H54 (cell line): ENCODE measurements at regions not wholly inside any gene's neighbourhood (a gene's known extent, or its start where the extent isn't known, plus 50 kb on each side); places are given as distances from the start of the nearest gene placed in this dataset.

Source experiments
- DNase-seq: peaks from one replicate; pipeline ENCODE4 v3.0.0; 2011; ENCODE audit warnings: low spot score, mixed read lengths; ENCODE audit not compliant: insufficient read length
- FAIRE-seq: peaks from 3 replicates; lab custom pipeline; 2011; peaks lifted over from hg19 to GRCh38; lab: Jason Lieb, UNC
- POLR2A ChIP-seq: IDR thresholded peaks from 2 replicates; pipeline ENCODE4 v1.6.1; 2011; ENCODE audit warnings: low read depth, mild to moderate bottlenecking, low read length

DNA sequence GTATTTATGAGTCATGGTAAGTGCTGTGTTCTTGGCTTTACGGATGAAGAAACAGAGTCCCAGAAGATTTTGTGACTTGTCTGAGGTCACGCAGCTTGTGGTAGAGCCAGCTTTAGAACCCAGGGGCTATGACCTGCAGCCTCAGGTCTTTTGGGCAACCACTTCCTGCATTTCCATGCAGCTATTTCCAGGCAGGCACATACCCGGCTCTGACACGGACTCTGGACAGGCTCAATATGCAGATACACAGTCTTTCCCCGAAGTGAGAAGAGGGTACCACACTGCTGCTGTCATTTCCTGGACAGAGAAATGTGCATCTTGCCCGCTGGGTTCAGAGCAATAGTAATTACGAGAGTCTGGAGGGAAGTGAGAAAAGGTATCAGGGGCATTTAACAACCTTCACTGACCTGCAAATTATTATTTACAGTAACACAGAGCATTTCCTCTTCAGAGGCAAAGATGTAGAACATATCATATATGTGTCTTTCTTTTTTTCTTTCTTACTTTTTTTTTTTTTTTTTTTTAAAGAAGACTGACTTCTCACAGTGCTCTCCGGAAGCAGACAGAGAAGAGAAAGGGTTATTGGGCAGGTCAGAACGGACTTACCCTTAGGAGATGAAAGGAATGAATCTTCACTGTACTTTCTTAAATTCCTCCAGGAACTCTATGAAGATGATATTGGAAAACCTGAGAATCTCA is 185.1 kb downstream of the CLIC5 start:
- FAIRE-seq = no peak
- no peak for DNase-seq
- no peak for TF ChIP-seq POLR2A

- FAIRE-seq (no peak), DNase-seq (no peak)
- no peak for TF ChIP-seq POLR2A
Measured at GRCh38 chr6:45829873-45830272, 185.8 kb downstream of the CLIC5 start.

DNA sequence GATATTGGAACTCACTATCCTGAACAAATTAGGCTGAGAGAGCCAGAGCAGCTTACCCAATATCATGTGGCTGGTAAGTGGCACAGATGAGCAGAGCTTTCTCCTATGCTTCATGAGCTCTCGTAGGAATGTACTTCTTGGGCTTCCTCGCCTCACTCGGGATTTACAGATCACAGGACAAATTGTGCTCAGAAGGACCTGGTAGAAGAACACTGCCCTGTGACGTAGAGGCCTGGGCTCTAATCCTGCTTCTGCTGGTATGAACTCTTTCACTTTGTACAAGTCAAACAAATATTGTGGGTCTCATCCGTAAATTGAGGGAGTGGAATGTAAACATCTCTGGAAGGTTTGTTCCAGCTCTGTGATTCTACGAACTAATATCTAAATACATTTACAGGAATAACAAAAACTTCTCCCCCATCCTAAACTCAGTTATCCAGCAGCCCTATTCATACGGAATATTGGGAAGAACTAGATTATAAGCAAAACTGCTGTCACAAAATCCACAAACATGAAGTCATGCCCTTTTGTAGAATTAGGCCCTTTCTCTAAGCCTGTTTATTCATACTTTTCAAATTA is 187.6 kb downstream of the CLIC5 start:
- FAIRE-seq (no peak), DNase-seq (no peak)
- no peak for TF ChIP-seq POLR2A

GRCh38 chr6:45822873-45823272 is 192.8 kb downstream of the CLIC5 start:
- FAIRE-seq = no peak
- DNase-seq = no peak
- no peak for TF ChIP-seq POLR2A

GRCh38 chr6:45822246-45822812 is 193.3 kb downstream of the CLIC5 start:
- no peak for FAIRE-seq

GRCh38 chr6:45818655-45819054 is 197.0 kb downstream of the CLIC5 start:
- FAIRE-seq = no peak
- no peak for DNase-seq
- TF ChIP-seq POLR2A = no peak

More at GRCh38 chr6:45822246-45822812, 193.3 kb downstream of the CLIC5 start:
- TF ChIP-seq POLR2A = no peak
- no peak for DNase-seq

- no peak for FAIRE-seq
Measured at GRCh38 chr6:45816674-45817297, 198.9 kb downstream of the CLIC5 start.

DNA sequence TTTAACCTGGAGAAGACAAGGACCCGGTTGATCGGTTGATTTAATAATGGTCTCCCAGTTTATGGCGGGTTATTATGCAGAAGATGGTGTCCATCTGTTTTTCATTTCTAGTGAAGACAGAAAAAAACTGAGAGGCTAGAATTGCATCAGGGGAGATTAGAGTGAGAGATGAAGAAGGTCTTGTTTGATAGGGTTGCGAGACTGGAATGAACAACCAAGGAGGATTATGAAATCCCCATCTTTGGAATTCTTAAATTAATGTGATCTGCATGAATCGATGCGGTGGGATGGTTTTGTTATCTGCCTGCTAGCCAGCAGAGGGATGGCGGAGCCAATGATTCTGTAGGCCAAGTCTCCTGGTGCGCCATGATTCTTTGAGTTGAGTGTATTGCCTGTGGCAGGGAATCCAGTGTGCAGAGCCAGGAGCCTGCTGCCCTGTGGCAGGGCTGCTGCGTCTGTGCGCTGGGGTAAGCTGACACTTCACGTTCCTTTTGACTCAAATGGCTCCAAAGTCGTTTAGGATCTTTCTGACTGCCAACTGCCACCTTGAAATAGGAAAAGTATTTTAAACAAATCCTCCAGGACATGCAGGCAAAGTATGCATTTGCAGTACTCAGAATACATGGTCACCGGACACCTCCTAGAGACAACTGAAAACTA is 200.1 kb downstream of the CLIC5 start:
- FAIRE-seq (no peak), DNase-seq (no peak)
- TF ChIP-seq POLR2A = no peak

More at GRCh38 chr6:45816674-45817297, 198.9 kb downstream of the CLIC5 start:
- DNase-seq = no peak
- no peak for TF ChIP-seq POLR2A

DNA sequence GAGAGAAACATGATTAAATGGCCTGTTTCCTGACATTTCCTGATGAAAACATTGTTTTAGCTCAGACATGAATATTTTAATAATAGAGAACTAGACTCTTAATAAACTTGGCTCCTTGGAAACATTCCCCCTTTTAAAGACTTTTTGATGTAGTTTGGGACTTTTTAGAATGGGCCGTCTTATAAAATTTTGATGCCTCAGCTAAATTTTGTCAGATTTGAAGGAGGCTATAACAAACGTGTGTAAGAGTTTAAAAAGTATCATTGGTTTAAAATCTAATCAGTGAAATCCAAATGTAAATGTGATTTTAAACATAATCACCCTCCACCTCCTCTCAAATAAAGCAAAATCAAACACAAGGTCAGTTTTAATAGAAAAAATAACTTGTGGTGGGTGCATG is 200.9 kb downstream of the CLIC5 start:
- no peak for DNase-seq
- TF ChIP-seq POLR2A = no peak
- FAIRE-seq = no peak

DNA sequence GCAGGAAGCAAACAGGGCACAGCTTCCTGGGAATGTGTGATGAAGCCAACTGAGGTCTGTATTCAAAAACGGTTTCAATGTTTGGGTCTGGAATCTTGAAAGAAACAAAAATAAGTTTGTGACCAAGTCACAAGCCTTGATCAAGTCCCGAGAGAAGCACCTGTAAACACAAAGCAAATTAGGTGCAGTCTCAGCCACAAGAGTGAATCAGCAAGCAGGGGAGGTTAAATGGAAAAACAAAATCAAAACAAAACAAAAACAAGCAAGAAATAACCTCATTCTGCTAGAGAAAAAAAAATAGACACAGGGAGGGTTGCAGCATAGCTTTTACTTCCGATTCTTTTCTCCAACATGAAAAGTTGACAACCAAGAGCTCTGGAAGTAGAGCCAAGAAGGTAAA is 201.7 kb downstream of the CLIC5 start:
- no peak for DNase-seq
- no peak for FAIRE-seq

GRCh38 chr6:45812922-45813321 is 202.7 kb downstream of the CLIC5 start:
- TF ChIP-seq POLR2A = no peak
- FAIRE-seq (no peak), DNase-seq (no peak)

More for the DNA sequence above, 201.7 kb downstream of the CLIC5 start:
- no peak for TF ChIP-seq POLR2A

- DNase-seq = no peak
- no peak for TF ChIP-seq POLR2A
- FAIRE-seq = no peak
Measured at GRCh38 chr6:45808917-45809316, 206.7 kb downstream of the CLIC5 start.

GRCh38 chr6:45808042-45808645 is 207.5 kb downstream of the CLIC5 start:
- DNase-seq (no peak), FAIRE-seq (no peak)
- TF ChIP-seq POLR2A = no peak
